PC-3 (cell line): ENCODE measurements at regions not wholly inside any gene's neighbourhood (a gene's known extent, or its start where the extent isn't known, plus 50 kb on each side); places are given as distances from the start of the nearest gene placed in this dataset.

Experiments
- EZH2 ChIP-seq: fragments of 300-600 bp; sonication (generic); IDR thresholded peaks from one replicate; pipeline ENCODE4 v1.6.1; 2017; ENCODE audit warnings: antibody characterized with exemption, mild to moderate bottlenecking, low read length; ENCODE audit not compliant: unreplicated experiment
- TF ChIP-seq, protein P1 (sequence below): fragments of 300-600 bp; sonication (generic); conservative IDR thresholded peaks from 2 replicates; pipeline ENCODE4 v1.5.1; 2017; ENCODE audit warnings: antibody characterized with exemption, low read depth, mild to moderate bottlenecking, low read length

DNA sequence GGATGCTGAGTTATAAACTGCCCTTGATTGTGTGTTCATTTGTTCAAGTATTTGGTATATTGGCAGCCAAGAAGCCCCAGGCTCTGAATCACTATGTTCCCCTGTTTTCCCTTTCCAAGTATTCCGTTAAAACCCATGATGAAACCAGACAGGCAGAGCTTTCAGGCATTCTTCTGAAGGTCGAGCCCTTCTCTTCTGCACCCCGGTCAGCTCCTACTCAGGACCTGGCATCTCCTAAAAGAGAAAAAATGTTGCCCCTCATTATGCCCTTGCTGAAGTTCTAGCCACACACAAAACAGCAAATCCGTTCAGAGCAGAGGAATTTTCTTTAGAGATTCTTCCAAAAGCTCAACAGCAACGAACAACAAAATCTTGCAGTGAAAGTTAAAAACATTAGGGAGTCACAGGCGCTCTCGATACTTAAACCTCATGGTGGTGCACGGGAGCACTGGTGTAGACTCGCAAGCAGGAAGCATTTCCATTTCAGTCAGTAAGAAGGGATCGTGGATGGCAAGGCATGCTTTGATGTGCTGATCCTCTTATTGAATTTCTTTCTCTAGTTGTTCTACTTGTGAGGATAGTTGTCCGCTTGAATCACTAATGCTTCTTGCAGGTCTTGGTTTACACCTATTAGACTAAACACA lies 264.9 kb downstream of the SKIDA1 start:
- TF ChIP-seq, protein P1, sequence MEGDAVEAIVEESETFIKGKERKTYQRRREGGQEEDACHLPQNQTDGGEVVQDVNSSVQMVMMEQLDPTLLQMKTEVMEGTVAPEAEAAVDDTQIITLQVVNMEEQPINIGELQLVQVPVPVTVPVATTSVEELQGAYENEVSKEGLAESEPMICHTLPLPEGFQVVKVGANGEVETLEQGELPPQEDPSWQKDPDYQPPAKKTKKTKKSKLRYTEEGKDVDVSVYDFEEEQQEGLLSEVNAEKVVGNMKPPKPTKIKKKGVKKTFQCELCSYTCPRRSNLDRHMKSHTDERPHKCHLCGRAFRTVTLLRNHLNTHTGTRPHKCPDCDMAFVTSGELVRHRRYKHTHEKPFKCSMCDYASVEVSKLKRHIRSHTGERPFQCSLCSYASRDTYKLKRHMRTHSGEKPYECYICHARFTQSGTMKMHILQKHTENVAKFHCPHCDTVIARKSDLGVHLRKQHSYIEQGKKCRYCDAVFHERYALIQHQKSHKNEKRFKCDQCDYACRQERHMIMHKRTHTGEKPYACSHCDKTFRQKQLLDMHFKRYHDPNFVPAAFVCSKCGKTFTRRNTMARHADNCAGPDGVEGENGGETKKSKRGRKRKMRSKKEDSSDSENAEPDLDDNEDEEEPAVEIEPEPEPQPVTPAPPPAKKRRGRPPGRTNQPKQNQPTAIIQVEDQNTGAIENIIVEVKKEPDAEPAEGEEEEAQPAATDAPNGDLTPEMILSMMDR = no peak
- TF ChIP-seq EZH2 = no peak
